ENCODE measurements at regions not wholly inside any gene's neighbourhood (a gene's known extent, or its start where the extent isn't known, plus 50 kb on each side); places are given as distances from the start of the nearest gene placed in this dataset.

GRCh38 chr4:28916585-28916984, 1803.6 kb upstream of the PCDH7 start:
- Histone ChIP-seq H3K27ac (ENCODE audit: low read depth in 2 of 2, low read length in 2 of 2) (no peak overlapping the region), H3K4me3 (ENCODE audit: low read length in 3 of 3) (no peak overlapping the region), H3K9me3 (ENCODE audit: control insufficient read depth in 2 of 3, insufficient read depth in 1 of 3, low read length in 3 of 3) (no peaks in the 10 kb centered on the region), H3K27me3 (ENCODE audit: control insufficient read depth, insufficient read depth, low read length) (no peaks in the 10 kb centered on the region), H3K36me3 (ENCODE audit: control insufficient read depth in 2 of 3, insufficient read depth in 3 of 3, low read length in 3 of 3) (no peaks in the 10 kb centered on the region), H3K9ac (ENCODE audit: low read length in 3 of 3) (no peak overlapping the region), H3K4me1 (ENCODE audit: control insufficient read depth in 2 of 3, insufficient read depth in 2 of 3, low read depth in 1 of 3, low read length in 3 of 3) (no peaks in the 10 kb centered on the region)
- intact Hi-C loops (cut with DNase I) = no loop called here
- FAIRE-seq = no peak
- no peak for TF ChIP-seq CTCF (IDR thresholded peaks at IDR 0.05; ENCODE audit: borderline replicate concordance, extremely low read depth, insufficient read depth)
- DNase-seq = no peak

GRCh38 chr4:28918871-28919270, 1801.3 kb upstream of the PCDH7 start:
- no peaks in the 10 kb centered on the region for H3K4me1 ChIP-seq (ENCODE audit: control insufficient read depth in 2 of 3, insufficient read depth in 2 of 3, low read depth in 1 of 3, low read length in 3 of 3)
- DNase-seq (no peak), FAIRE-seq (no peak)
- H3K36me3 ChIP-seq (ENCODE audit: control insufficient read depth in 2 of 3, insufficient read depth in 3 of 3, low read length in 3 of 3) = no peaks in the 10 kb centered on the region
- no peak overlapping the region for H3K27ac ChIP-seq (ENCODE audit: low read depth in 2 of 2, low read length in 2 of 2)
- H3K9ac ChIP-seq (ENCODE audit: low read length in 3 of 3) = no peak overlapping the region
- no peak overlapping the region for H3K4me3 ChIP-seq (ENCODE audit: low read length in 3 of 3)
- no peaks in the 10 kb centered on the region for H3K9me3 ChIP-seq (ENCODE audit: control insufficient read depth in 2 of 3, insufficient read depth in 1 of 3, low read length in 3 of 3)
- TF ChIP-seq CTCF (IDR thresholded peaks at IDR 0.05; ENCODE audit: borderline replicate concordance, extremely low read depth, insufficient read depth) = no peak
- intact Hi-C loops (cut with DNase I) = no loop called here
- no peaks in the 10 kb centered on the region for H3K27me3 ChIP-seq (ENCODE audit: control insufficient read depth, insufficient read depth, low read length)

- no peaks in the 10 kb centered on the region for H3K9me3 ChIP-seq (ENCODE audit: control insufficient read depth in 2 of 3, insufficient read depth in 1 of 3, low read length in 3 of 3)
- TF ChIP-seq CTCF (IDR thresholded peaks at IDR 0.05; ENCODE audit: borderline replicate concordance, extremely low read depth, insufficient read depth) = no peak
- DNase-seq (no peak), FAIRE-seq (no peak)
- intact Hi-C loops (cut with DNase I) = no loop called here
- no peak overlapping the region for H3K9ac ChIP-seq (ENCODE audit: low read length in 3 of 3)
- no peak overlapping the region for H3K27ac ChIP-seq (ENCODE audit: low read depth in 2 of 2, low read length in 2 of 2)
- H3K4me1 ChIP-seq (ENCODE audit: control insufficient read depth in 2 of 3, insufficient read depth in 2 of 3, low read depth in 1 of 3, low read length in 3 of 3) = no peaks in the 10 kb centered on the region
- H3K4me3 ChIP-seq (ENCODE audit: low read length in 3 of 3) = no peak overlapping the region
- H3K36me3 ChIP-seq (ENCODE audit: control insufficient read depth in 2 of 3, insufficient read depth in 3 of 3, low read length in 3 of 3) = no peaks in the 10 kb centered on the region
- H3K27me3 ChIP-seq (ENCODE audit: control insufficient read depth, insufficient read depth, low read length) = no peaks in the 10 kb centered on the region
Measured at GRCh38 chr4:28921886-28922285, 1798.3 kb upstream of the PCDH7 start.

GRCh38 chr4:28926156-28926555, 1794.0 kb upstream of the PCDH7 start:
- FAIRE-seq = no peak
- TF ChIP-seq CTCF (IDR thresholded peaks at IDR 0.05; ENCODE audit: borderline replicate concordance, extremely low read depth, insufficient read depth) = no peak

More at GRCh38 chr4:28926156-28926555, 1794.0 kb upstream of the PCDH7 start:
- Histone ChIP-seq H3K4me1 (ENCODE audit: control insufficient read depth in 2 of 3, insufficient read depth in 2 of 3, low read depth in 1 of 3, low read length in 3 of 3) (no peaks in the 10 kb centered on the region), H3K27me3 (ENCODE audit: control insufficient read depth, insufficient read depth, low read length) (no peaks in the 10 kb centered on the region), H3K4me3 (ENCODE audit: low read length in 3 of 3) (no peak overlapping the region), H3K9ac (ENCODE audit: low read length in 3 of 3) (no peak overlapping the region), H3K27ac (ENCODE audit: low read depth in 2 of 2, low read length in 2 of 2) (no peak overlapping the region), H3K9me3 (ENCODE audit: control insufficient read depth in 2 of 3, insufficient read depth in 1 of 3, low read length in 3 of 3) (no peaks in the 10 kb centered on the region), H3K36me3 (ENCODE audit: control insufficient read depth in 2 of 3, insufficient read depth in 3 of 3, low read length in 3 of 3) (no peaks in the 10 kb centered on the region)
- peak in 1 of 5 donors; percentile 10 for DNase-seq
- intact Hi-C loops (cut with DNase I) = no loop called here
